ENCODE measurements at regions not wholly inside any gene's neighbourhood (a gene's known extent, or its start where the extent isn't known, plus 50 kb on each side); places are given as distances from the start of the nearest gene placed in this dataset.

GRCh38 chr12:107537464-107538119 is 148.0 kb upstream of the PWP1 start:
- Histone ChIP-seq H3K27ac (ENCODE audit: extremely low read depth, low read depth, low read length) (no peak overlapping the region), H3K9me1 (ENCODE audit: control insufficient read depth, insufficient read depth, low read length) (no peaks in the 10 kb centered on the region), H3K9me3 (replicated peaks; ENCODE audit: control insufficient read depth, insufficient read depth, low read depth, low read length) (no peaks in the 10 kb centered on the region), H3K9ac (ENCODE audit: insufficient read depth in 1 of 2, low read depth in 2 of 2, low read length in 2 of 2) (no peak overlapping the region), H3K27me3 (ENCODE audit: control insufficient read depth in 2 of 2, insufficient read depth in 2 of 2, low read length in 2 of 2) (no peaks in the 10 kb centered on the region), H3K79me2 (ENCODE audit: control insufficient read depth, insufficient read depth, low read length) (no peaks in the 10 kb centered on the region), H2AFZ (ENCODE audit: low read depth, low read length) (no peak overlapping the region), H3K4me2 (ENCODE audit: insufficient read depth, low read length) (no peak overlapping the region), H3K4me1 (replicated peaks in 1 of 2; ENCODE audit: control insufficient read depth in 2 of 2, insufficient read depth in 2 of 2, low read length in 2 of 2) (no peaks in the 10 kb centered on the region), H4K20me1 (replicated peaks; ENCODE audit: control insufficient read depth, insufficient read depth, low read length) (no peaks in the 10 kb centered on the region), H3K36me3 (ENCODE audit: control insufficient read depth, insufficient read depth, low read length) (no peaks in the 10 kb centered on the region), H3K4me3 (no peak overlapping the region)
- WGBS (ENCODE audit: insufficient coverage, low coverage, missing lambda C conversion rate) = 4% methylated on average over 5 of the region's 5 CpGs
- ATAC-seq (no peak), FAIRE-seq (no peak), DNase-seq (ENCODE audit: extremely low read depth in 1 of 4, low spot score in 3 of 4) (no peak)
- no TSS peak for BruUV-seq (replicated peaks)
- ChIA-PET CTCF (ENCODE audit: low intra/inter-chr PET ratio) (no interaction called here), POLR2A (interaction anchor here (0.7 to 1.0 kb wide), 2 partner anchors 14 to 18 kb away, joined by 3 to 4 read pairs; no protein-coding TSS in a partner anchor)
- in situ Hi-C loops (cut with MboI) (no loop called here), intact Hi-C loops (cut with micrococcal nuclease) (no loop called here)
- TF ChIP-seq TOE1 (IDR thresholded peaks at IDR 0.05; ENCODE audit: borderline replicate concordance) (no peak), TOE1 (CRISPR knock-in tag; IDR thresholded peaks at IDR 0.05; ENCODE audit: borderline replicate concordance, low read depth) (no peak), USF2 (CRISPR knock-in tag; IDR thresholded peaks at IDR 0.05) (no peak), ZFP36 (IDR thresholded peaks at IDR 0.05; ENCODE audit: low read depth, low read length, partially characterized antibody) (no peak), ZNF57 (CRISPR knock-in tag; IDR thresholded peaks at IDR 0.05) (no peak), RNF219 (CRISPR knock-in tag; IDR thresholded peaks at IDR 0.05) (no peak), XRCC5 (IDR thresholded peaks at IDR 0.05; ENCODE audit: low read depth, low read length) (no peak), ILK (tag; IDR thresholded peaks at IDR 0.05; ENCODE audit: borderline replicate concordance, low read depth) (no peak), ZBED1 (IDR thresholded peaks at IDR 0.05) (no peak), MAX (CRISPR knock-in tag; IDR thresholded peaks at IDR 0.05) (no peak)
- TF ChIP-seq, protein P1, sequence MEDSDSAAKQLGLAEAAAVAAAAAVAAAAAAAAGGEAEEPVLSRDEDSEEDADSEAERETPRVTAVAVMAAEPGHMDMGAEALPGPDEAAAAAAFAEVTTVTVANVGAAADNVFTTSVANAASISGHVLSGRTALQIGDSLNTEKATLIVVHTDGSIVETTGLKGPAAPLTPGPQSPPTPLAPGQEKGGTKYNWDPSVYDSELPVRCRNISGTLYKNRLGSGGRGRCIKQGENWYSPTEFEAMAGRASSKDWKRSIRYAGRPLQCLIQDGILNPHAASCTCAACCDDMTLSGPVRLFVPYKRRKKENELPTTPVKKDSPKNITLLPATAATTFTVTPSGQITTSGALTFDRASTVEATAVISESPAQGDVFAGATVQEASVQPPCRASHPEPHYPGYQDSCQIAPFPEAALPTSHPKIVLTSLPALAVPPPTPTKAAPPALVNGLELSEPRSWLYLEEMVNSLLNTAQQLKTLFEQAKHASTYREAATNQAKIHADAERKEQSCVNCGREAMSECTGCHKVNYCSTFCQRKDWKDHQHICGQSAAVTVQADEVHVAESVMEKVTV (CRISPR knock-in tag; IDR thresholded peaks at IDR 0.05) = no peak
- TF ChIP-seq, protein P2, sequence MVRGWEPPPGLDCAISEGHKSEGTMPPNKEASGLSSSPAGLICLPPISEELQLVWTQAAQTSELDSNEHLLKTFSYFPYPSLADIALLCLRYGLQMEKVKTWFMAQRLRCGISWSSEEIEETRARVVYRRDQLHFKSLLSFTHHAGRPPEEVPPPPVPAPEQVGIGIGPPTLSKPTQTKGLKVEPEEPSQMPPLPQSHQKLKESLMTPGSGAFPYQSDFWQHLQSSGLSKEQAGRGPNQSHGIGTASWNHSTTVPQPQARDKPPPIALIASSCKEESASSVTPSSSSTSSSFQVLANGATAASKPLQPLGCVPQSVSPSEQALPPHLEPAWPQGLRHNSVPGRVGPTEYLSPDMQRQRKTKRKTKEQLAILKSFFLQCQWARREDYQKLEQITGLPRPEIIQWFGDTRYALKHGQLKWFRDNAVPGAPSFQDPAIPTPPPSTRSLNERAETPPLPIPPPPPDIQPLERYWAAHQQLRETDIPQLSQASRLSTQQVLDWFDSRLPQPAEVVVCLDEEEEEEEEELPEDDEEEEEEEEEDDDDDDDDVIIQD (CRISPR knock-in tag; IDR thresholded peaks at IDR 0.05) = no peak
- TF ChIP-seq, protein P3, sequence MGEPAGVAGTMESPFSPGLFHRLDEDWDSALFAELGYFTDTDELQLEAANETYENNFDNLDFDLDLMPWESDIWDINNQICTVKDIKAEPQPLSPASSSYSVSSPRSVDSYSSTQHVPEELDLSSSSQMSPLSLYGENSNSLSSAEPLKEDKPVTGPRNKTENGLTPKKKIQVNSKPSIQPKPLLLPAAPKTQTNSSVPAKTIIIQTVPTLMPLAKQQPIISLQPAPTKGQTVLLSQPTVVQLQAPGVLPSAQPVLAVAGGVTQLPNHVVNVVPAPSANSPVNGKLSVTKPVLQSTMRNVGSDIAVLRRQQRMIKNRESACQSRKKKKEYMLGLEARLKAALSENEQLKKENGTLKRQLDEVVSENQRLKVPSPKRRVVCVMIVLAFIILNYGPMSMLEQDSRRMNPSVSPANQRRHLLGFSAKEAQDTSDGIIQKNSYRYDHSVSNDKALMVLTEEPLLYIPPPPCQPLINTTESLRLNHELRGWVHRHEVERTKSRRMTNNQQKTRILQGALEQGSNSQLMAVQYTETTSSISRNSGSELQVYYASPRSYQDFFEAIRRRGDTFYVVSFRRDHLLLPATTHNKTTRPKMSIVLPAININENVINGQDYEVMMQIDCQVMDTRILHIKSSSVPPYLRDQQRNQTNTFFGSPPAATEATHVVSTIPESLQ (CRISPR knock-in tag; IDR thresholded peaks at IDR 0.05) = no peak
